D341Med (cell line): ENCODE measurements at regions not wholly inside any gene's neighbourhood (a gene's known extent, or its start where the extent isn't known, plus 50 kb on each side); places are given as distances from the start of the nearest gene placed in this dataset.
A peak's percentile ranks its signal among the peaks of the same experiment; 100 is the strongest.

Source experiments
- DNase-seq: peaks from one replicate; pipeline ENCODE4 v3.0.0; 2012; ENCODE audit warnings: low spot score

GRCh38 chr11:17157761-17158160, 50.0 kb downstream of the PIK3C2A start:
- no peak for DNase-seq

- DNase-seq = no peak
Measured at GRCh38 chr11:17156283-17156682, 51.5 kb downstream of the PIK3C2A start.

GRCh38 chr11:17154409-17155159, 53.2 kb downstream of the PIK3C2A start:
- DNase-seq = no peak

- DNase-seq = no peak
Measured at GRCh38 chr11:17153757-17154156, 54.0 kb downstream of the PIK3C2A start.

GRCh38 chr11:17152306-17152705, 55.5 kb downstream of the PIK3C2A start:
- DNase-seq = no peak

GRCh38 chr11:17150521-17150920, 57.3 kb downstream of the PIK3C2A start:
- DNase-seq = no peak

GRCh38 chr11:17148536-17148935, 59.2 kb downstream of the PIK3C2A start:
- DNase-seq = no peak

- DNase-seq = no peak
Measured at GRCh38 chr11:17145972-17146371, 61.8 kb downstream of the PIK3C2A start.

- DNase-seq = no peak
Measured at GRCh38 chr11:17142450-17142849, 65.0 kb upstream of the RPS13 start.

GRCh38 chr11:17141156-17141555, 63.7 kb upstream of the RPS13 start:
- DNase-seq = no peak

GRCh38 chr11:17138562-17138961, 61.1 kb upstream of the RPS13 start:
- no peak for DNase-seq

GRCh38 chr11:17135916-17136683, 58.6 kb upstream of the RPS13 start:
- DNase-seq = no peak

GRCh38 chr11:17132654-17133053, 55.2 kb upstream of the RPS13 start:
- peak; percentile 37 for DNase-seq

- DNase-seq = no peak
Measured at GRCh38 chr11:17129003-17129402, 51.5 kb upstream of the RPS13 start.
